MM.1S (cell line): ENCODE measurements at regions not wholly inside any gene's neighbourhood (a gene's known extent, or its start where the extent isn't known, plus 50 kb on each side); places are given as distances from the start of the nearest gene placed in this dataset.

ENCODE experiments used
- DNase-seq: peaks from one replicate; pipeline ENCODE4 v3.0.0-alpha.2; 2015
- H2AFZ ChIP-seq: fragments of 300-600 bp; sonication (generic); 2 replicates; pipeline ENCODE4 v1.6.0; 2016; ENCODE audit warnings: antibody characterized with exemption, low read length
- H3F3A ChIP-seq: fragments of 300-600 bp; sonication (generic); 2 replicates; pipeline ENCODE4 v1.6.1; 2016; ENCODE audit warnings: mild to moderate bottlenecking, antibody characterized with exemption, low read length, moderate library complexity, mixed read lengths; ENCODE audit not compliant: insufficient read depth
- H3K27ac ChIP-seq: fragments of 300-600 bp; sonication (generic); 2 replicates; pipeline ENCODE4 v1.5.1; 2016; ENCODE audit warnings: mild to moderate bottlenecking, low read length
- H3K27me3 ChIP-seq: fragments of 300-600 bp; sonication (generic); replicated peaks from 2 replicates; pipeline ENCODE4 v1.6.0; 2016; ENCODE audit warnings: low read length; ENCODE audit not compliant: insufficient read depth
- H3K36me3 ChIP-seq: fragments of 300-600 bp; sonication (generic); replicated peaks from 2 replicates; pipeline ENCODE4 v1.6.1; 2016; ENCODE audit warnings: mild to moderate bottlenecking, low read length, mixed read lengths; ENCODE audit not compliant: insufficient read depth
- H3K4me1 ChIP-seq: fragments of 300-600 bp; sonication (generic); 2 replicates; pipeline ENCODE4 v1.6.1; 2016; ENCODE audit warnings: low read length, mixed read lengths
- H3K4me2 ChIP-seq: fragments of 300-600 bp; sonication (generic); 2 replicates; pipeline ENCODE4 v1.6.0; 2016; ENCODE audit warnings: low read depth, low read length
- H3K4me3 ChIP-seq: fragments of 300-600 bp; sonication (generic); 2 replicates; pipeline ENCODE4 v1.5.1; 2016; ENCODE audit warnings: low read length, mixed read lengths
- H3K79me2 ChIP-seq: fragments of 300-600 bp; sonication (generic); 2 replicates; pipeline ENCODE4 v1.6.1; 2016; ENCODE audit warnings: mixed run types, low read length, mixed read lengths
- H3K9ac ChIP-seq: fragments of 300-600 bp; sonication (generic); 2 replicates; pipeline ENCODE4 v1.6.1; 2016; ENCODE audit warnings: low read length, mixed read lengths
- H3K9me2 ChIP-seq: fragments of 300-600 bp; sonication (generic); replicated peaks from 2 replicates; pipeline ENCODE4 v1.6.1; 2016; ENCODE audit warnings: mild to moderate bottlenecking, low read length, mixed read lengths; ENCODE audit not compliant: insufficient read depth
- H3K9me3 ChIP-seq: fragments of 300-600 bp; sonication (generic); replicated peaks from 2 replicates; pipeline ENCODE4 v1.6.1; 2016; ENCODE audit warnings: mild to moderate bottlenecking, low read length, mixed read lengths; ENCODE audit not compliant: insufficient read depth
- H4K20me1 ChIP-seq: fragments of 300-600 bp; sonication (generic); 2 replicates; pipeline ENCODE4 v1.6.1; 2016; ENCODE audit warnings: mild to moderate bottlenecking, low read length, moderate library complexity, mixed read lengths; ENCODE audit not compliant: insufficient read depth
- EZH2 ChIP-seq: fragments of 300-600 bp; sonication (generic); optimal IDR thresholded peaks from 2 replicates; pipeline ENCODE3; 2017; ENCODE audit warnings: low read depth, mild to moderate bottlenecking, antibody characterized with exemption, low read length, mixed read lengths
- EZH2phosphoT487 ChIP-seq: fragments of 300-600 bp; sonication (generic); IDR thresholded peaks from 2 replicates; pipeline ENCODE4 v1.6.1; 2018; ENCODE audit warnings: antibody characterized with exemption, low read length
- TF ChIP-seq, protein P1 (sequence below): fragments of 300-600 bp; sonication (generic); IDR thresholded peaks from 2 replicates; pipeline ENCODE4 v1.5.1; 2016; ENCODE audit warnings: antibody characterized with exemption, low read length, mixed read lengths

GRCh38 chr6:104509355-104509754 is 350.4 kb downstream of the HACE1 start:
- Histone ChIP-seq H3K36me3 (no peaks in the 10 kb centered on the region), H3K9me2 (no peaks in the 10 kb centered on the region), H3K4me2 (no peak overlapping the region), H3F3A (no peaks in the 10 kb centered on the region), H3K4me3 (no peak overlapping the region), H3K27me3 (no peaks in the 10 kb centered on the region), H3K9ac (no peak overlapping the region), H3K9me3 (no peaks in the 10 kb centered on the region), H3K79me2 (no peaks in the 10 kb centered on the region), H4K20me1 (no peaks in the 10 kb centered on the region), H2AFZ (no peak overlapping the region), H3K4me1 (no peaks in the 10 kb centered on the region), H3K27ac (no peak overlapping the region)
- TF ChIP-seq, protein P1, sequence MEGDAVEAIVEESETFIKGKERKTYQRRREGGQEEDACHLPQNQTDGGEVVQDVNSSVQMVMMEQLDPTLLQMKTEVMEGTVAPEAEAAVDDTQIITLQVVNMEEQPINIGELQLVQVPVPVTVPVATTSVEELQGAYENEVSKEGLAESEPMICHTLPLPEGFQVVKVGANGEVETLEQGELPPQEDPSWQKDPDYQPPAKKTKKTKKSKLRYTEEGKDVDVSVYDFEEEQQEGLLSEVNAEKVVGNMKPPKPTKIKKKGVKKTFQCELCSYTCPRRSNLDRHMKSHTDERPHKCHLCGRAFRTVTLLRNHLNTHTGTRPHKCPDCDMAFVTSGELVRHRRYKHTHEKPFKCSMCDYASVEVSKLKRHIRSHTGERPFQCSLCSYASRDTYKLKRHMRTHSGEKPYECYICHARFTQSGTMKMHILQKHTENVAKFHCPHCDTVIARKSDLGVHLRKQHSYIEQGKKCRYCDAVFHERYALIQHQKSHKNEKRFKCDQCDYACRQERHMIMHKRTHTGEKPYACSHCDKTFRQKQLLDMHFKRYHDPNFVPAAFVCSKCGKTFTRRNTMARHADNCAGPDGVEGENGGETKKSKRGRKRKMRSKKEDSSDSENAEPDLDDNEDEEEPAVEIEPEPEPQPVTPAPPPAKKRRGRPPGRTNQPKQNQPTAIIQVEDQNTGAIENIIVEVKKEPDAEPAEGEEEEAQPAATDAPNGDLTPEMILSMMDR, result no peak
- no peak for TF ChIP-seq EZH2
- DNase-seq, result no peak

DNA sequence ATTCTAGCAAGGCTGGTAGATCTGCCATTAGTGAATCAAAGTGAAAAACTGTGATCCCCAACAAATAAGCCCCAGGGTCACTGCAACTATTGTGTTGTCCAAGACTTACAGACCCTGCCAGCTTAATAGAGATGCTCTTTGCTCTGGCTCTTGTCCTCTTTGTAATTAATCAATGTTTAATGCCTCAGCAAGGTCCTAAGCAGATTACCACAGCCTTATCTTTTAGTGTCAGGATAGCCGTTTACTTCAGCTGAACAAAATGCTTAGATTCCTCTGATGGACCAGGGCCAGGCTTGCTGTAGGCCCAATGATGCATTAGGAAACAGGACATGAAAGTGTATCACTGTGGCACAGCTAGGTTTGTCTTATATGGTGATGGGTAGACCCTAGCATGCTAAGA is 353.3 kb downstream of the HACE1 start:
- no peak overlapping the region for H2AFZ ChIP-seq
- no peak overlapping the region for H3K4me2 ChIP-seq
- no peak overlapping the region for H3K27ac ChIP-seq
- no peak for TF ChIP-seq EZH2
- TF ChIP-seq EZH2phosphoT487, result no peak
- TF ChIP-seq, protein P1, result no peak
- H3K9me2 ChIP-seq, result no peaks in the 10 kb centered on the region
- H4K20me1 ChIP-seq, result no peaks in the 10 kb centered on the region
- H3K36me3 ChIP-seq, result no peaks in the 10 kb centered on the region
- H3K4me1 ChIP-seq, result no peaks in the 10 kb centered on the region
- H3F3A ChIP-seq, result no peaks in the 10 kb centered on the region
- H3K9ac ChIP-seq, result no peak overlapping the region
- H3K4me3 ChIP-seq, result no peak overlapping the region
- no peak for DNase-seq
- no peaks in the 10 kb centered on the region for H3K9me3 ChIP-seq
- no peaks in the 10 kb centered on the region for H3K79me2 ChIP-seq
- H3K27me3 ChIP-seq, result no peaks in the 10 kb centered on the region

- H3K4me1 ChIP-seq, result no peaks in the 10 kb centered on the region
- H3K4me2 ChIP-seq, result no peak overlapping the region
- H4K20me1 ChIP-seq, result no peaks in the 10 kb centered on the region
- no peaks in the 10 kb centered on the region for H3K36me3 ChIP-seq
- H3K9ac ChIP-seq, result no peak overlapping the region
- H3K9me3 ChIP-seq, result no peaks in the 10 kb centered on the region
- no peaks in the 10 kb centered on the region for H3K27me3 ChIP-seq
- H3K79me2 ChIP-seq, result no peaks in the 10 kb centered on the region
- DNase-seq, result no peak
- H3F3A ChIP-seq, result no peaks in the 10 kb centered on the region
- no peak overlapping the region for H3K4me3 ChIP-seq
- H3K9me2 ChIP-seq, result no peaks in the 10 kb centered on the region
- TF ChIP-seq EZH2 (no peak), EZH2phosphoT487 (no peak)
- TF ChIP-seq, protein P1, result no peak
- H3K27ac ChIP-seq, result no peak overlapping the region
- H2AFZ ChIP-seq, result no peak overlapping the region
These were observed 353.9 kb downstream of the HACE1 start for GRCh38 chr6:104505838-104506237.
